ENCODE measurements at regions not wholly inside any gene's neighbourhood (a gene's known extent, or its start where the extent isn't known, plus 50 kb on each side); places are given as distances from the start of the nearest gene placed in this dataset.
A peak's percentile ranks its signal among the peaks of the same experiment; 100 is the strongest.

DNA sequence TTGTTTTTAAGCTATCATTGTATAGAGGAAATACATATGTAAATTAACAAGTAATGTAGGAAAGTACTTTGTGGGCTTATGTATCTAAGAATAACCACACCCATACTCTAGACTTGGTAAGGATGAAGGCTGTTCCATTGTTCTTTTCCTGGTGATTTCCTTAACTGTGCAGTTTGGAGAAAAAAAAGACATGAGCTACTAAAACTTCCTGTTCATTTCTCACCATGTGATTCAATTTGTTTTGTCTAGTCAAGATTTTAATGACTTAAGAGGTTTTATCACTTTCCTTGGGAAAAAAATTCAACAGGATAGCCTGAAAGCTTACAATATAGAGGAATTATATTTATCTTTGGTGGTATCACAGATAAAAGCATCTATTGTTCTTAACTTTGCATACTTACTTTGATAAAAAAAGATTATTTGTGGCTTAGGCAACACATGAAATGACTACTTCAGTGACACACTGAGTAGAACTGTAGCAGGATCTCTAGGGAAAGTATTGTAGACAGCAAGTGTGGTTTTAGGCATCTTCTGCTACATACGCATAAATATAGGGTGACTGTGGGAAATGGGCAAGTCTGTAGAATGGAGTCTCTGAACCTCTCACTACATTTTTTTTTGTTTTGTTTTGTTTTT lies 80.3 kb downstream of the GJA1 start:
- no peak for TF ChIP-seq CTCF (IDR thresholded peaks at IDR 0.05; ENCODE audit: low read depth, low read length)
- no peak overlapping the region for H3K4me3 ChIP-seq (ENCODE audit: low read depth, low read length)

DNA sequence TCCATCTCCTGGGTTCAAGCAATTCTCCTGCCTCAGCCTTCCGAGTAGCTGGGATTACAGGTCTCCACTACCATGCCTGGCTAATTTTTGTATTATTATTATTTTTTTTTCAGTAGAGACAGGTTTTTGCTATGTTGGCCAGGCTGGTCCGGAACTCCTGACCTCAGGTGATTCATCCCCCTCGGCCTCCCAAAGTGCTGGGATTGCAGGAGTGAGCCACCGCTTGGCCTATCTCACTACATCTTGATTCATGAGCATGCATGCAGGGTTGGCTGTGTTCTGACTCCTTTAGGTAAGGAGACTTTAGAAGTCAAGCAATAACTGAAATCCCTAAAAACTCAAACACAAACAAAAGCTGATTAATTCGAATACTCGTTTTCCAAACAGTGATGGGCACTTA lies 80.9 kb downstream of the GJA1 start:
- TF ChIP-seq CTCF (IDR thresholded peaks at IDR 0.05; ENCODE audit: low read depth, low read length) = no peak
- H3K4me3 ChIP-seq (ENCODE audit: low read depth, low read length) = no peak overlapping the region

GRCh38 chr6:121520337-121521163 lies 85.1 kb downstream of the GJA1 start:
- TF ChIP-seq CTCF (IDR thresholded peaks at IDR 0.05; ENCODE audit: low read depth, low read length) = no peak
- H3K4me3 ChIP-seq (ENCODE audit: low read depth, low read length) = no peak overlapping the region

- no peak for TF ChIP-seq CTCF (IDR thresholded peaks at IDR 0.05; ENCODE audit: low read depth, low read length)
Measured at GRCh38 chr6:121521164-121521555, 85.7 kb downstream of the GJA1 start.

GRCh38 chr6:121522265-121522664 lies 86.8 kb downstream of the GJA1 start:
- no peak for TF ChIP-seq CTCF (IDR thresholded peaks at IDR 0.05; ENCODE audit: low read depth, low read length)
- H3K4me3 ChIP-seq (ENCODE audit: low read depth, low read length) = peak overlapping the region; percentile 36

More at GRCh38 chr6:121521164-121521555, 85.7 kb downstream of the GJA1 start:
- no peak overlapping the region for H3K4me3 ChIP-seq (ENCODE audit: low read depth, low read length)

GRCh38 chr6:121522771-121523386 lies 87.4 kb downstream of the GJA1 start:
- H3K4me3 ChIP-seq (ENCODE audit: low read depth, low read length) = peak overlapping the region; percentile 36

More at GRCh38 chr6:121522771-121523386, 87.4 kb downstream of the GJA1 start:
- TF ChIP-seq CTCF (IDR thresholded peaks at IDR 0.05; ENCODE audit: low read depth, low read length) = no peak

All from WI38 (cell line).